H1 (cell line): ENCODE measurements at regions not wholly inside any gene's neighbourhood (a gene's known extent, or its start where the extent isn't known, plus 50 kb on each side); places are given as distances from the start of the nearest gene placed in this dataset.
A peak's percentile ranks its signal among the peaks of the same experiment; 100 is the strongest.

ENCODE experiments used
- CTCF ChIA-PET: fragments of 300-600 bp; sonication (Branson Sonifier 250); formaldehyde crosslinking; loops from one replicate; lab custom pipeline; 2021; ENCODE audit not compliant: partially characterized antibody; lab: Charles Lee
- POLR2A ChIA-PET: fragments of 300-600 bp; sonication (Branson Sonifier 250); formaldehyde crosslinking; loops from one replicate; lab custom pipeline; 2021; ENCODE audit warnings: inconsistent platforms; ENCODE audit not compliant: partially characterized antibody; lab: Charles Lee
- DNase-seq, 2 experiments: peaks; one replicate each; pipeline versions ENCODE4 v3.0.0 to v3.0.0-alpha.2; 2010 to 2022; ENCODE audit warnings: low spot score in 2 of 2, low read depth in 1 of 2, mixed read lengths in 1 of 2
- FAIRE-seq: peaks from 2 replicates; lab custom pipeline; 2011; peaks lifted over from hg19 to GRCh38; lab: Jason Lieb, UNC
- H2AFZ ChIP-seq: 2 replicates; pipeline ENCODE4 v1.8.1; 2012; ENCODE audit warnings: low read length, inconsistent platforms
- H2AK5ac ChIP-seq: 2 replicates; pipeline ENCODE4 v1.6.1; 2013; ENCODE audit warnings: low read depth, low read length
- H2BK120ac ChIP-seq: replicated peaks from 2 replicates; pipeline ENCODE3; 2013; ENCODE audit warnings: low read depth, low read length, inconsistent platforms
- H2BK12ac ChIP-seq: 2 replicates; pipeline ENCODE4 v1.6.1; 2013; ENCODE audit warnings: low read depth, low read length
- H2BK15ac ChIP-seq: 2 replicates; pipeline ENCODE4 v1.6.1; 2013; ENCODE audit warnings: low read length
- H2BK20ac ChIP-seq: 2 replicates; pipeline ENCODE4 v1.6.1; 2013; ENCODE audit warnings: low read length
- H2BK5ac ChIP-seq: 2 replicates; pipeline ENCODE4 v1.6.1; 2013; ENCODE audit warnings: low read depth, low read length
- H3K14ac ChIP-seq: 2 replicates; pipeline ENCODE4 v1.6.1; 2013; ENCODE audit warnings: inconsistent platforms; ENCODE audit not compliant: insufficient read length
- H3K18ac ChIP-seq: 2 replicates; pipeline ENCODE4 v1.6.1; 2013; ENCODE audit warnings: low read length; ENCODE audit errors: extremely low read depth
- H3K23ac ChIP-seq: 2 replicates; pipeline ENCODE4 v1.6.1; 2013; ENCODE audit warnings: inconsistent platforms; ENCODE audit not compliant: insufficient read length
- H3K23me2 ChIP-seq: 2 replicates; pipeline ENCODE4 v1.6.1; 2013; ENCODE audit warnings: low read depth, low read length
- H3K27ac ChIP-seq: 2 replicates; pipeline ENCODE4 v1.6.1; 2011; ENCODE audit warnings: low read depth, low read length, inconsistent platforms
- H3K27me3 ChIP-seq, 4 experiments: replicated peaks in 1 of 4; 1 replicate in 1 of 4; 2 replicates in 3 of 4; pipeline versions ENCODE4 v1.6.1 to v1.8.1; 2011 to 2013; ENCODE audit warnings: low read length in 3 of 4, mild to moderate bottlenecking in 3 of 4, inconsistent platforms in 2 of 4, mixed read lengths in 2 of 4, moderate library complexity in 1 of 4; ENCODE audit not compliant: control insufficient read depth in 3 of 4, insufficient read depth in 3 of 4; ENCODE audit errors: extremely low read depth in 1 of 4
- H3K36me3 ChIP-seq, 4 experiments: 2 replicates each; pipeline versions ENCODE4 v1.6.1 to v1.8.1; 2011 to 2013; ENCODE audit warnings: mild to moderate bottlenecking in 4 of 4, low read length in 3 of 4, moderate library complexity in 2 of 4, control low read depth in 1 of 4, inconsistent platforms in 1 of 4; ENCODE audit not compliant: insufficient read depth in 4 of 4, control insufficient read depth in 2 of 4
- H3K4ac ChIP-seq: replicated peaks from 2 replicates; pipeline ENCODE3; 2013; ENCODE audit warnings: low read length, low read depth, mixed read lengths, inconsistent platforms; ENCODE audit not compliant: insufficient read length
- H3K4me1 ChIP-seq, 4 experiments: replicated peaks in 1 of 4; 1 replicate in 1 of 4; 2 replicates in 3 of 4; pipeline versions ENCODE4 v1.6.1 to v1.8.1; 2011 to 2013; ENCODE audit warnings: low read length in 3 of 4, inconsistent platforms in 2 of 4, mixed read lengths in 1 of 4; ENCODE audit not compliant: insufficient read depth in 4 of 4, control insufficient read depth in 3 of 4
- H3K4me2 ChIP-seq, 2 experiments: 2 replicates each; pipeline versions ENCODE4 v1.6.1 to v1.8.1; 2011 to 2013; ENCODE audit warnings: low read depth in 2 of 2, low read length in 2 of 2, control low read depth in 1 of 2, inconsistent platforms in 1 of 2, mild to moderate bottlenecking in 1 of 2; ENCODE audit not compliant: insufficient read depth in 1 of 2
- H3K4me3 ChIP-seq, 4 experiments: fragments of 200-600, 300-600 bp in 1 of 4; sonication (generic), shearing (Covaris generic), sonication (Bioruptor Twin) in 1 of 4; 2 replicates each; pipeline versions ENCODE4 v1.5.1 to v1.8.1; 2011 to 2016; ENCODE audit warnings: low read length in 4 of 4, low read depth in 3 of 4, control low read depth in 2 of 4, inconsistent platforms in 2 of 4, mild to moderate bottlenecking in 2 of 4, mixed read lengths in 1 of 4, moderate library complexity in 1 of 4; ENCODE audit not compliant: insufficient read depth in 2 of 4; ENCODE audit errors: extremely low read depth in 1 of 4
- H3K56ac ChIP-seq: replicated peaks from 2 replicates; pipeline ENCODE3; 2013; ENCODE audit warnings: low read depth, mild to moderate bottlenecking, mixed read lengths, low read length, inconsistent platforms; ENCODE audit not compliant: insufficient read length
- H3K79me1 ChIP-seq: 2 replicates; pipeline ENCODE4 v1.6.1; 2013; ENCODE audit warnings: low read depth, low read length, control low read depth
- H3K79me2 ChIP-seq, 2 experiments: 2 replicates each; pipeline versions ENCODE4 v1.6.1 to v1.8.1; 2012 to 2013; ENCODE audit warnings: low read length in 2 of 2, mild to moderate bottlenecking in 2 of 2, inconsistent platforms in 1 of 2; ENCODE audit not compliant: insufficient read depth in 2 of 2, control insufficient read depth in 1 of 2
- H3K9ac ChIP-seq, 4 experiments: replicated peaks in 1 of 4; 1 replicate in 1 of 4; 2 replicates in 3 of 4; pipeline versions ENCODE4 v1.6.1 to v1.8.1; 2011 to 2013; ENCODE audit warnings: low read depth in 3 of 4, low read length in 3 of 4, control low read depth in 2 of 4, mild to moderate bottlenecking in 2 of 4, moderate library complexity in 2 of 4, inconsistent platforms in 1 of 4; ENCODE audit errors: extremely low read depth in 1 of 4
- H3K9me3 ChIP-seq, 2 experiments: 2 replicates each; pipeline versions ENCODE4 v1.6.1 to v1.8.1; 2012 to 2013; ENCODE audit warnings: mild to moderate bottlenecking in 2 of 2, moderate library complexity in 2 of 2, control low read depth in 1 of 2, inconsistent platforms in 1 of 2, low read depth in 1 of 2, low read length in 1 of 2, mixed read lengths in 1 of 2; ENCODE audit not compliant: insufficient read depth in 2 of 2
- H4K20me1 ChIP-seq, 2 experiments: replicated peaks in 1 of 2; 2 replicates each; pipeline versions ENCODE3 to v1.8.1; 2011 to 2013; ENCODE audit warnings: inconsistent platforms in 2 of 2, low read length in 2 of 2, mild to moderate bottlenecking in 1 of 2; ENCODE audit not compliant: insufficient read depth in 2 of 2, control insufficient read depth in 1 of 2
- H4K5ac ChIP-seq: 2 replicates; pipeline ENCODE4 v1.6.1; 2013; ENCODE audit warnings: low read length, low read depth, mixed read lengths, inconsistent platforms; ENCODE audit not compliant: insufficient read length
- H4K8ac ChIP-seq: 2 replicates; pipeline ENCODE4 v1.8.0; 2013; ENCODE audit warnings: mild to moderate bottlenecking, moderate library complexity, low read length, inconsistent platforms; ENCODE audit not compliant: insufficient read depth; ENCODE audit errors: extremely low read depth
- H4K91ac ChIP-seq: replicated peaks from 2 replicates; pipeline ENCODE3; 2013; ENCODE audit warnings: low read length, mixed read lengths, inconsistent platforms; ENCODE audit not compliant: insufficient read length
- BACH1 ChIP-seq: IDR thresholded peaks from 2 replicates; pipeline ENCODE4 v1.6.1; 2012; ENCODE audit warnings: low read length, improper control_type of control experiment
- WGBS, 2 experiments: shearing (Covaris generic) in 1 of 2; methylation state at CpG; one replicate each; pipeline versions ENCODE4 v1.1.6 to v1.1.7; 2013 to 2015; ENCODE audit warnings: low lambda C conversion rate in 2 of 2, mixed read lengths in 2 of 2, inconsistent platforms in 1 of 2, low coverage in 1 of 2, missing lambda C conversion rate in 1 of 2; ENCODE audit not compliant: insufficient replicate concordance in 2 of 2, insufficient coverage in 1 of 2, insufficient read length in 1 of 2; ENCODE audit errors: extremely low coverage in 1 of 2, missing lambda C conversion rate in 1 of 2; 5-methylcytosine and 5-hydroxymethylcytosine counted together
- TF ChIP-seq, protein P1 (sequence below): IDR thresholded peaks from 2 replicates; pipeline ENCODE4 v1.6.1; 2011; ENCODE audit warnings: low read depth, mild to moderate bottlenecking, low read length; ENCODE audit not compliant: insufficient read depth

DNA sequence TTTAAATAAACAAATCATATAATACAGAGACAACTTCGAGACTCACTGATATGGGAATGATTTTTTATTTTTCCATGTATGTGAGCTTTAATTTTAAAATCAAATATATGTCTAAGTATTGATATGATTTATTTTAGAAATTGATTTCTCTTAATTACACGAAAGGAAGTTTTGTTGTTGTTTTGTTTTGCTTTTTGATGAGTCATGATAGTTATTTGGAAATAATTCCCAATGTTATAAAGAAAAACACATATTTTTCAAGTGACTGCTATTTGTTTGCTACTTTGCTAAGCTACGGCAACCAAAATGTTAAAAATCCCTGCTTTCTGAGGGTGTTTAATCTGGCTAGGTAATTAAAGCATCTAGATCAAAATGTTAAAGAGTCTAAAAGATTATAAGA lies 2139.4 kb upstream of the TENM3 start:
- Histone ChIP-seq H2BK20ac (no peak overlapping the region), H3K56ac (no peak overlapping the region), H4K91ac (no peak overlapping the region), H3K36me3 (no peaks in the 10 kb centered on the region; a peak in 1 of 8 replicates), H3K27ac (no peak overlapping the region)
- 93% methylated on average over 3 of the region's 3 CpGs; no CpG with 5 or more reads in 1 of the 2 experiments for WGBS, 2 experiments
- peak; percentile 32; the same call in 1 of the 2 replicates for TF ChIP-seq BACH1
- TF ChIP-seq, protein P1, sequence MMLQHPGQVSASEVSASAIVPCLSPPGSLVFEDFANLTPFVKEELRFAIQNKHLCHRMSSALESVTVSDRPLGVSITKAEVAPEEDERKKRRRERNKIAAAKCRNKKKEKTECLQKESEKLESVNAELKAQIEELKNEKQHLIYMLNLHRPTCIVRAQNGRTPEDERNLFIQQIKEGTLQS, result no peak
- TF ChIP-seq, all 59 proteins: peak for 1
- Histone ChIP-seq H4K8ac (no peak overlapping the region), H3K23me2 (peaks cover 1% of the 10 kb centered on the region; the same call in 1 of the 2 replicates), H2BK120ac (no peak overlapping the region), H3K18ac (no peak overlapping the region), H3K4me3 (no peak overlapping the region), H2BK5ac (no peak overlapping the region), H4K20me1 (no peaks in the 10 kb centered on the region), H2BK15ac (no peak overlapping the region), H3K23ac (no peak overlapping the region), H3K79me2 (no peaks in the 10 kb centered on the region), H3K9ac (no peak overlapping the region), H3K4me2 (no peak overlapping the region), H2BK12ac (no peak overlapping the region), H4K5ac (no peak overlapping the region), H3K4me1 (peaks cover 0 to 4% (median 0%) of the 10 kb centered on the region in 4 experiments; a peak in 1 of 7 replicates), H3K79me1 (no peaks in the 10 kb centered on the region), H2AFZ (no peak overlapping the region), H3K4ac (no peak overlapping the region), H2AK5ac (no peak overlapping the region), H3K9me3 (no peaks in the 10 kb centered on the region), H3K14ac (no peak overlapping the region), H3K27me3 (no peaks in the 10 kb centered on the region)
- ChIA-PET POLR2A (no interaction called here), CTCF (no interaction called here)
- FAIRE-seq (no peak), DNase-seq (no peak)
